UCSD-AML1 (cell line): ENCODE measurements at regions not wholly inside any gene's neighbourhood (a gene's known extent, or its start where the extent isn't known, plus 50 kb on each side); places are given as distances from the start of the nearest gene placed in this dataset.
A peak's percentile ranks its signal among the peaks of the same experiment; 100 is the strongest.

ENCODE experiments used
- DNase-seq: peaks from one replicate; lab custom pipeline; 2025; ENCODE audit not compliant: unreplicated experiment; lab: John Stamatoyannopoulos, UW

DNA sequence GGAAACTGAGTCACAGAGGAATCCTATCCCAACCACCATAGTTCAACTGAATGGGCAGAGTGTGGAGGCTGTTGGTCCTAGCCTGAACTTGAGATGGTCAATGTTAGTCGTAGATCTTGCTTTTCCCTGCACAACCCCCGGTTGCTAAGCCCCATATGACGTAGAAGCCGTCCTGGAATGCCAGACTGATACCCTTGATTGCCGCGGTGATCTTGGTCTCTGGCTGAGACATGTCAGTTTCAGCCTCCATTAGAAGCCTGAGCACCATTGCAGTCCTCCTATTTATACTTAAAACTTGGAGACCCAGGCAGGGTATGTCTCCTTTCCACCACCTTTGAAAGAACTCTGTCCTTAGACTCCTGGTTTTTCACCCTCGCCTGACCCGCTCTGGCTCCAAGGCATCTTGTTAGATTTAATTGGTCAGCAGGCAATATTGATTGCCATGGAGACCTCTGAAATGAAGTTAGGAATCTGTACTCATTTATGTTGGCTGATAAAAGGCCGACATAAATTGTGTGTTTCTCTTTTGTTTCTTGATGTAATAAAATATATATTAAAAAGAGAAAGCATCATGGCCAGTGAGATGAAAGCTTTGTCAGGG is 53.4 kb downstream of the RPLP1 start:
- no peak for DNase-seq

DNA sequence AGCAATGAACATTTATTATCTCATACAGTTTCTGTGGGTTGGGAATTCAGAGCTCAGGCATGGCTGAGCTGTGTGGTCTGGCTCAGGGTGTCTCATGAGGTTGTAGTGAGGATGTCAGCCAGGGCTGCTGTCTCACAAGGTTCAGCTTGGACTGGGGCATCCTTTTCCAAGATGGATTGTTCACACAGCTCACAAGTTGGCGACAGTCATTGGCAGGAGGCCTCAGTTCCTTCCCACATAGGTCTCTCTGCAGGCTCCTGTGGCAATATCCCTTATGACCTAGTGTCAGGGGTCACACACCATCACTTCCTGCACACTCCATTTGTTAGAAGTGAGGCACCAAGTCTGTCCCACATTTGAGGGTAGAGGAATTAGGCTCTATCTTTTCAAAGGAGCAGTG is 56.0 kb downstream of the RPLP1 start:
- DNase-seq = no peak

DNA sequence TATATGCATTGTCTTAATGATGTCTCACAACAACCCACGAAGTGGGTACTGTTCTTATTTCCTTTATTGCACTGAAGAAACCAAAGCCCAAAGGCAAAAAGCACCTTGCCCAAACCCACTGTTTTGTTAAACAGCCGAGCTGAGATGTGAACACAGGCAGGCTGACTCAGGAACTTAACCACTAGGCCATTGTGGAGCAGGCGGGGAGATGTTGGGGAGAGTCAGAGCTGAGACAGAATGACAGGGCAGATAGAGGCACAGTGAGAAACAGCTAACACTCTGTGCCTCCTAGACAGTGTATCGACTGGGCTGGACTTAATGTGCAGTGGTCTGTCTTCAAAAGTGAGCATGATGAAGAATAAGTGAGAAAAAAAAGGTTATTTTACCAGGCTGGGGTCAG is 56.5 kb downstream of the RPLP1 start:
- no peak for DNase-seq

DNA sequence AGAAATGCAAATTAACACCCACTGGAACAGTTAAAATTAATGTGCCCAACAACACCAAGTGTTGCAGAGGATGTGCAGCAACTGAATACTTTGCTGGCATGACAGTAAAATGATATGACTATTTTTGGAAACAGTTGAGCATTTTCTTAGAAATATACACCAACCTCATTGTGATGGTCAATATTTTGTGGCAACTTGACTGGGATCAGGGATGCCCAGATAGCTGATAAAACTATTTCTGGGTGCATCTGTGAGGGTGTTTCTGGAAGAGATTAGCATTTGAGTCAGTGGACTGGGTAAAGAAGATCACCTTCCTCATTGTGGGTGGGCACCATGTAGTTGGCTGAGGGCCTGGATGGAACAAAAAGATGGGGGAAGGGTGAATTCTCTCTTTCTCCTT is 57.9 kb downstream of the RPLP1 start:
- no peak for DNase-seq

DNA sequence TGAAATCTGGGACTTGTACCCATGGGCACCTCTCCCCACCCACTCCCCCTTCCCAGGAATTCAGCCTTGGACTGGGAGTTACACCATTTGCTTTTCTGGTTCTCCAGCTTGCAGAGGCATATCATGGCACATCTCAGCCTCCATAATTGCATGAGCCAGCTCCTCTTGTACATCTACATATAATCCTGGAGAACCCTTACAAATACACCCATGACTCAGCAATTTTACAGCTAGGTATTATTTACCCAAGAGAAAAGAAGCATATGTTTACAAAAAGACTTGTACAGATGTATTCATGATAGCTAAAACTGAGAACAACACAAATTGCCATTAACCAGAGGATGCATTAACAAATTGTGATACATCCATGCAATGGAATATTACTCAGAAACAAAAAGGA is 58.4 kb downstream of the RPLP1 start:
- DNase-seq = no peak

DNA sequence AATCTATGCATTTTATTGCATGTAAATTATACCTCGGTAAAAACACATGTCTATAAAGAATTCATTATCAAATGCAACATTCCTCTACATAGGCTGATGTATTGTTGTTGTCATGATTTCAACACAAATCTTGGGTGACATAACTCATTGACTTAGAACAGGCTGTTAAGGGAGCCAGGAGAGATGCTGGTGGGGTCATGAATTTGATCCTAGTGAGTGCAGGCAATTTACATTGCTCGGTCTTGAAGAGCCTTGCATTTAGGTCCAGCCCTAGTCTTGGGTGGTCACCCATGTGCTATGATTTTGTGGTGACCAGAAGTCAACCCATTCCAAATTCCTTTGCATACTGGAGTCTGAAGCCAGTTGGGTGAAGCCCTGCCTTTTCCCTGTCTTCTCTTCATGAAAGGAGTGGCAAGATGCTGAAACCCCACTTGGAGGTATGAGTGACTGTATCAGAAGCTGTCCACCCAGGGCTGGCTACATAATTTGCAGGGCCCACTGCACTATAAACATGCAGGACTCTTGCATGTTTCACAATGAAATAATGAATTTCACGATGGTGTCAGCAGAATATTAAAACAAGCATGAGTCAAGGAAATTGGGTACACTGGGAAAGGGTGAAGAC is 59.2 kb downstream of the RPLP1 start:
- no peak for DNase-seq

DNA sequence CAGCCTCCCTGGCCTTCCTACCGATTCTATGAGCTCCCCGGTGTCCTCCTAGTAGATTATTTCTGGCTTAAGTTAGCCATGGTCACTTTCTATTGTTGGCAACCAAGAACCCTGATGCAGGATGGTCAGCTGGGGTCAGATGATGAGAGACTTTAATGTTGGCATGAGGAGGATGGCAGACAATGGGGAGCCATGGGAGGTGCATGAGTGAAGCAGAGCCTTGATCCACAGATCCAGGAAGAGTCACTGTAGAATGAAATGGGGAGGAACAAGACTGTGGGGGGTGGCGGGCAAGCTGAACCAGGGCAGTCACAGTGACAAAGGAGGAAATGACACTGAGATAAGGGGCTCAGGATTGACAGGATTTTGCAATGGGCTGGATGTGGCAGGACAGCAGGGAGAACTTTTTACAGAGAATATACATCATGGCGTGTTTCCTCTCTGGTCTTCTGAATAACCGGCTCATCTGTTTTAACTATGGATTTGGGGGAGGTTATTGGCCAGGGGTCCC is 60.9 kb downstream of the RPLP1 start:
- DNase-seq = peak; percentile 31

DNA sequence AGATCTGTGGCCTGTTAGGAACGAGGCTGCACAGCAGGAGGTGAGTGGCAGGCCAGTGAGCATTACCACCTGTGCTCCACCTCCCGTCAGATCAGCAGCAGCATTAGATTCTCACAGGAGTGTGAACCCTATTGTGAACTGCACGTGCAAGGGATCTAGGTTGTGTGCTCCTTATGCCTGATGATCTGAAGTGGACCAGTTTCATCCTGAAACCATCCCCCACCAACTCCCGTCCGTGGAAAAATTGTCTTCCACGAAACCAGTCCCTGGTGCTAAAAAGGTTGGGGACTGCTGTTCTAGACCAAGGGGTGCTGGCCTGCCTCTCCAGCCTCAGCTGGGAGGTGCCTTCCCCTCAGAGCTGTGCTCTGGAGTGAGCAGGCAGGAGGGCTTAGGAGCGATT is 61.4 kb downstream of the RPLP1 start:
- DNase-seq = no peak

DNA sequence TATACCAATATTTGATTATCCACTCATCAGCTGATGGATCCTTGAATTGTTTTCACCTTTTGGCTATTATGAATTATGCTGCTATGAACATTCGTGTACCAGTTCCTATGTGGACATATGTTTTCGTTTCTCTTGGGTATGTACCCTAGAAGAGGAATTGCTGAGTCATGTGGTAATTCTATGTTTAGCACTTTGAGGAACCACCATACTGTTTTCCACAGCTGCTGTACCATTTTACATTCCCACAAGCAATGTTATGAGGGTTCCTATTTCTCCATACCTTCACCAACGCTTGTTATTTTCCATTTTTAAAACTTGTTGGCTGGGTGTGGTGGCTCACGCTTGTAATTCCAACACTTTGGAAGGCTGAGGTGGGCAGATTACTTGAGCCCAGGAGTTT is 62.9 kb downstream of the RPLP1 start:
- DNase-seq = no peak

DNA sequence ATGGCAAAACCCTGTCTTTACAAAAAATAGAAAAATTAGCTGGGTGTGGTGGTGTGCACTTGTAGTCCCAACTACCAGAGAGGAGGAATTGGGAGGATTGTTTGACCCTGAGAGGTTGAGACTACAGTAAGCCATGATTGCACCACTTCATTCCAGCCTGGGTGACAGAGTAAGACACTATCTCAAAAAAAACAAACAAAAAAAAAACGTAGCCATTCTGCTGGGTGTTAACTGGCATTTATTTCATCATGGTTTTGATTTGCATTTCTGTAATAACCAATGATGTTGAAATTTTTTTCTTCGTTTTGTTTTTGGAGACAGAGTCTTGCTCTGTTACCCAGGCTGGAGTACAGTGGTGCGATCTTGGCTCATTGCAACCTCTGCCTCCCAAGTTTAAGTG is 63.3 kb downstream of the RPLP1 start:
- DNase-seq = no peak

DNA sequence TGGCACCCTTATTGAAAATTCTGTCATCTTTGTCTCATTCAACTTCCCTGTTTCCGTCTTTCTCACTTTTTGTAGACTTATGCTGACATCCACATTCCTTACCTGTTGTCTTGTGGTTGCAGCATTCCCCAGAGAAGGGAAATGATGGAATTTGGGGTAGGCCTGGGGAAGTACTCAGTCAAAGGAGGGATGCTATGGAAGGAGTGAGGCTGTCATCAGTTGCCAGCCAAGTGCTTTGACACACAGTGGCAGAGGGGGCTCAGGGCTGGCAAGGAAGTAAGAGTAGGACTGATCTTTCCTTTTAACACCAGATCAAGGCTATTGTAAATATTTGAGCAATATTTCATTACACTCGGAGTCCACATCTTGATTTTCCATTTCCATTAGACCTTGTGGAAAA is 64.4 kb downstream of the RPLP1 start:
- no peak for DNase-seq

DNA sequence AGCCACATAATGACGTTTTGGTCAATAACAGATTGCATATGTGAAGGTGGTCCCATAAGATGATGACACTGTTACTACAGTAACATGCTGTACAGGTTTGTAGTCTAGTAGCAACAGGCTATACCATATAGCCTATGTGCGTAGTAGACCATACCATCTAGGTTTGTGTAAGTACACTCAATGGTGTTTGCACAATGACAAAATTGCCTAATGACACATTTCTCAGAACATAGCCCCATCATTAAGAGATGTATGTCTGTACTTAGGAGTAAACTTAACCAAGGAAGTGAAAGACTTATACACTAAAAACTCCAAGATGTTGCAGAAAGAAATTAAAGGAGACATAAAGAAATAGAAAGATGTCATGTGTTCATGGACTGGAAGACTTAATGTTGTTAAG is 66.2 kb downstream of the RPLP1 start:
- DNase-seq = no peak

DNA sequence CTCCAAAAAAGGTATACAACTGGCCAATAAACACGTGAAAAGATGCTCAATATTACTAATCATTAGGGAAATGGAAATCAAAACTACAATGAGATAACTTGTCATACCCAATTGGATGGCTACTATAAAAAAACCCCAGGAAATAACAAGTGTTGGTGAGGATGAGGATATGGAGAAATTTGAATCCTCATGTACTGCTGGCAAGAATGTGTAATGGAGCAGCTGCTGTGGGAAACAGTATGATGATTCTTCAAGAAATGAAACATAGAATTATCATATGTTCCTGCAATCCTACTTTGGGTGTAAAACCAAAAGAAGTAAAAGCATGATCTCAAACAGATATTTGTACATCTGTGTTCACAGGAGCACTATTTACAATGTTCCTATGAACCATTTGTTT is 67.4 kb downstream of the RPLP1 start:
- DNase-seq = no peak

DNA sequence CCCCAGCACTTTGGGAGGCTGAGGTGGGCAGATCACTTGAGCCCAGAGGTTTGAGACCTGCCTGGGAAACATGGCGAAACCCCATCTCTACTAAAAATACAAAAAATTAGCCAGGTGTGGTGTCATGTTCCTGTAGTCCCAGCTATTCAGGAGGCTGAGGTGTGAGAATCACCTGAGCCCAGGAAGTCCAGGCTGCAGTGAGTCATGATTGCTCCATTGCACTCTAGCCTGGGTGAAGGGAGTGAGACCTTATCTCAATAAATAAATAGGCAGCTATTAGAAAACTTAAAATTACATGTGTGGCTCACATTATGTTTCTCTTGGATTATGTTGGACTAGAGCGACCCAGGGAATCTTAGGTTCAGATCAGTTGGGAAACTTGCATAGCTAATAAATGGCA is 69.7 kb downstream of the RPLP1 start:
- no peak for DNase-seq

DNA sequence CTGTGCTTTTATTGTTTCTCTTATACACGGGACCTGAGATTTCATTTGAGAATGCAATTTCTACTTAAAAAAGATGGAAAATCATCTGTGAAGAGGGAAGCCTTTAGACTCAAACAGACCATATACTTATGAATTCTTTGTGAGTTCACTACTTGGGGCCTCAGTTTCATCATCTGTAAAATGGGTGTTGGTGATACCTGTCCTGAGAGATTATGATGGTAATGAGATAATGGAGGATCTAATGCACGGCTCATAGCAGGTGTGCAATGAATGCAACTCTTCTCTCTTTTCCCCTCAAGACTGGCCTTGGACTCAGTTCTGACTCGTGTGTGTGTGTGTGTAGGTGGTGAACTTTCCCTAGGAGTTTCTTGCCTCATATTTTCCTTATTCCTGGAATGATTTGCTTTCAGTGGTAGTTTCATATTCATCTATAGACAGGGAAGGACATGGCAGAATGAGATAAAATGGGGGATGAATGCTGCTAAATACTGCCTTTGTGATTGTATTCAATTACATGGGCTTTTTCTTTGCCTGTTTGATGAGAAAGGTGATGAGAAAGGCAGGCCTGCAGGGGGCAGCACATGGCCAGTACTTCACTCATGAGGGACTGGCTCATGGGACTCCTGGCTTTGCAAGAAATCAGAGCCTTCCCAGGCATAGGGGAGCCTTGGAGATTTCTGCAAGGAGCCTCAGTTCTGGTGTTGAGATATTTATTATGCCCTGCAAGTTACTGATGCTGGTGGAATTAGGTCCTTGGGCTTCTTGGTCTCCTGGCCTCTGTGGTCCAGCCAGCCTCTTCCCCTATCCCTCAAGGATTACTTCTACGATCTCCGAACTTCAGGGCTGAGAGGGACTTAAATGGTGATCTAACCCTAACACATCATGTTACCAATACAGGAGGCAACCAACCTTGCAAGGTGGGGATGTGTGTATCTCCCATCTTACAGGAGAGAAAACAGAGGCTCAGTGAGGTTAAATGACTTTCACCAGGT is 70.7 kb downstream of the RPLP1 start:
- DNase-seq = peak; percentile 64

DNA sequence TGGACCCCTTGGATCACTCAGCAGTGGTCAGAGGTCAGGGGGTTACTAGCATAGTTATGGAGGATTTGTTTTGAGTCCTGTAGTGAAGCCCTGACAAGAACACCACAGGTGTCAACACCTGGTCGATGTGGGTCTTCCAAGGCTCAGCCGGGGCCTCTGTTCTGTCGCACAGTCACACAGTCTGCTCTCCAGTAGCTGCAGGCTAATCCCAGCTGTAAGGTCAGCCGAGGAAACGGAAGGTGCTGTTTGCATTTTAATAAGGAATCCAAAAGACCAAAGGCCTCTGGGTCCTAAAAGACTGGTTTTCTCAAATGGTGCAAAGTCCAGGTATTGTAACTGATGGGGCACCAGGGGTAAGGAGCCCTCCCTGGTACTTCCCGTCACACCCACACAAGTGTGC is 71.7 kb downstream of the RPLP1 start:
- DNase-seq = no peak

DNA sequence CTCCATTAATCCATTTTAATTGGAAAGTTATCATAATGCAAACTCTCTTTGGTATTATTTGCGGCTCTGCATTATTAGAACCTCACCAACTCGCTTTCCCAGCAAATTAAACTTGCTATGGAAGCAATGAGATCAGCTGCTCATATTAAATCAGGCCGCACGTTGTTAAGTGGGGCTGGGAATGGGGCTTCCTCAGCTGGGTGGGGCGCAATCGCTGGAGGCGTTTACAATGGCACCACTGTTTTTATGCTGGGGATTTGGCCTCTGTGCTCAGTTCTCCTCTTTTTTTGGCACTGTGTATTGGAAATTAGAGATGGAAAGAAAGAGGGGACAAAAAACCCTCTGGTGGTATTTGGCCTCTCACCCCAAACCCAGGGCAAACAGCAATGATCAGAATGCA is 72.2 kb downstream of the RPLP1 start:
- DNase-seq = no peak

DNA sequence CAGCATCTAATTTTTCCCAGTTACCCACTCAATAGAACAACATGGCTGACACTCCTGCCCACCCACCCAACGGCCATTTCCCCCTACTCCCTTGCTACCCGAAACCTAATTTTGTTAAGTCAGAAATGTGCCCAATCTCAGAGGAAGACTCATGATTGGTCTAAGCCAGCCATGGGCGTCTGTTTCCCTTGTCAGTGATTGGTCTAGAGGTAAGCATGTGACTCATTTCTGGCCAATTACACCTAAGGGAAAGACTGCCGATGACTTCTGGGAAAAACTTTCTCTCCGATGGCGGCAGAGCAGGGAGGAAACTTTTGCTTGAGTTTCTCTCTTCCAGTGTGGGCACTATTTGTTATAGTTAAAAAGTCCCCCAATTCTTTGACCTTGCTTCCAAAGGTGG is 72.9 kb downstream of the RPLP1 start:
- DNase-seq = no peak

DNA sequence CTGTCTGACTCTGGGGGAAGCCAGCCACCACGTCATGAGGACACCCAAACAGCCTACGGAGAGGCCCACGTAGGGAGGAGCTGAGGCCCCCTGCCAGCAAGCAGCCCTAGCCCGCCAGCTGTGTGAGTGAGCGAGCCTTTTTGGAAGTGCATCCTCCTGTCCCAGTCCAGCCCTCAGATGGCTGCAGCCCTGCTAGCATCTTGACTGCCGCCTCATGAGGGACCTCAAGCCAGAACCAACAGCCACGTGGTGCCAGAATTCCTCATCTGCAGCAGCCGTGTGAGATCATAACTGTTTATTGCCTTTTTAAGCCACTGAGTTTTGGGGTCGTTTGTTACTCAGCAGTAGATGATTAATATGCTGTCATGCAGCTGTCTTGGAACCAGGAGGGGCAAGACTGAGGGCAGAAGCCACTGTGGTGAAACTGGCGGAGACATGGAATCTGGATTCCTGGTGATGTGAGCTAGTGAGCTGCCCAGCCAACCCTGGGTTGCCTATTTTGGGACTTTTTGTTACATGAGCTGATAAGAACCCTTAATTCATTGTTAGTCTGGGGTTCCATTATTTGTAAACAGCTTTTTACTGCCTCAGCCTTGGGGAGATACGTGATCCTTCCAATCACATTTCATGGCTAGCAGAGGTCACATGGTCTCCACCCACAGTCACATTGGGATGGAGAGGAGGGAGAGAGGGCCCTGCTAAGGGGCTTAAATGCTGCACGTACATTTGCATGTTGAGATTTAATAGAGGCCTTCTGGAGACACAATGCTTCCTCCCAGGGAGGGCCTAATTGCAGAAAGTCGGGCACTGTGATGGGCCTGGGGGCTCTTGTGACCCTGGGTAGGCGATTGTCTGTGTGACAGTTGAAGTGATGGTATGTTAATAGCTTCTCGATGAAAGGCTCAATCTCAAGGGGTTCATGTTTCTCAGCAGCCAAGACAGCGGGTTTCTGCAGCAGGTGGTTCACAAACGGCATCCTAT is 73.8 kb downstream of the RPLP1 start:
- DNase-seq = no peak

DNA sequence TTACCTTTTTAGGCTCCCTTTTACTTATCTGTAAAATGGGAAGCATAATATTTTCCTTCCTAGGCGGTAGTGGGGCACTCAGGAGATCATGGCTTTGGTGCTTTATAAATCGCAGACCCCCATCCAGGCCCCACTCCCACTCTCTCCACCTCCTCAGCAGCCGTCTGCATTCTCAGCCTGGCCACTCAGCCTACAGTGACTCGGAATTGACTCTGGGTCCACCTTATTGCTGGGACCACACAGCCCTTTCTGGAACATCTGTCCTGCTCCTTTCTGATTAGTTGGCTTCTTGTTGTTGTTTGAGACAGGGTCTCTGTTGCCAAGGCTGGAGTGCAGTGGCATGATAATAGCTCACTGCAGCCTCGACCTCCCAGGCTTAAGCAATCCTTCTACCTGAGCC is 76.5 kb downstream of the RPLP1 start:
- DNase-seq = no peak
